ENCODE measurements at regions not wholly inside any gene's neighbourhood (a gene's known extent, or its start where the extent isn't known, plus 50 kb on each side); places are given as distances from the start of the nearest gene placed in this dataset.

- no peak for TF ChIP-seq POLR2A (IDR thresholded peaks at IDR 0.05)
- TF ChIP-seq CTCF (IDR thresholded peaks at IDR 0.05): no peak
- Histone ChIP-seq H3K27ac (no peak overlapping the region), H3K27me3 (no peaks in the 10 kb centered on the region), H3K36me3 (replicated peaks in 1 of 2) (no peaks in the 10 kb centered on the region), H3K4me3 (no peak overlapping the region), H3K9me3 (replicated peaks in 1 of 3) (no peaks in the 10 kb centered on the region), H3K4me1 (replicated peaks in 1 of 2) (no peaks in the 10 kb centered on the region)
- no peak for DNase-seq
- intact Hi-C loops (cut with DNase I): no loop called here
- WGBS, 4 donors: 51 to 80% (median 69%) methylated on average over 3 of the region's 3 CpGs
Measured at GRCh38 chr6:94478133-94479005, 1059.0 kb upstream of the EPHA7 start.

DNA sequence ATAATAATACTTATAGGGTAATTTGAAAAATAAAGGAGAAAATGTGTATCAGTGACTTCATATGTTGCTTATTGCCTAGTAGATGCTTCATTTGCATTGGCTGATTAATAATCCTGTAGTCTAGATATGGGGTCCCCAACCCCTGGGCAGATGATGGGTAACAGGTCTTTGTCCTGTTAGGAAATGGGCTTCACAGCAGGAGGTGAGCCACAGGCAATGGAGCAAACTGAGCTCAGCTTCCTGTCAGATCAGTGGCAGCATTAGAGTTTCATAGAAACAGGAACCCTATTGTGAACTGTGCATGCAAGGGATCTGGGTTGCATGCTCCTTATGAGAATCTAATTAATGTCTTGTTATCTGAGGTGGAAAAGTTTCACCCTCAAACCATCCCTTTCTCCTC lies 1049.5 kb upstream of the EPHA7 start:
- TF ChIP-seq CTCF (IDR thresholded peaks at IDR 0.05) (no peak), POLR2A (IDR thresholded peaks at IDR 0.05) (no peak)
- no peak for DNase-seq
- Histone ChIP-seq H3K4me3 (no peak overlapping the region), H3K27ac (no peak overlapping the region), H3K9me3 (replicated peaks in 1 of 3) (no peaks in the 10 kb centered on the region), H3K27me3 (no peaks in the 10 kb centered on the region), H3K4me1 (replicated peaks in 1 of 2) (no peaks in the 10 kb centered on the region), H3K36me3 (replicated peaks in 1 of 2) (no peaks in the 10 kb centered on the region)
- intact Hi-C loops (cut with DNase I): no loop called here

GRCh38 chr6:94464018-94464510 lies 1044.7 kb upstream of the EPHA7 start:
- no peaks in the 10 kb centered on the region for H3K9me3 ChIP-seq (replicated peaks in 1 of 3)
- no peaks in the 10 kb centered on the region for H3K27me3 ChIP-seq
- intact Hi-C loops (cut with DNase I): no loop called here
- no peak overlapping the region for H3K27ac ChIP-seq
- WGBS, 4 donors: 46 to 68% (median 52%) methylated on average over 2 to 3 of the region's 3 CpGs
- no peaks in the 10 kb centered on the region for H3K4me1 ChIP-seq (replicated peaks in 1 of 2)
- no peak overlapping the region for H3K4me3 ChIP-seq
- H3K36me3 ChIP-seq (replicated peaks in 1 of 2): no peaks in the 10 kb centered on the region
- no peak for DNase-seq
- TF ChIP-seq CTCF (IDR thresholded peaks at IDR 0.05) (no peak), POLR2A (IDR thresholded peaks at IDR 0.05) (no peak)

DNA sequence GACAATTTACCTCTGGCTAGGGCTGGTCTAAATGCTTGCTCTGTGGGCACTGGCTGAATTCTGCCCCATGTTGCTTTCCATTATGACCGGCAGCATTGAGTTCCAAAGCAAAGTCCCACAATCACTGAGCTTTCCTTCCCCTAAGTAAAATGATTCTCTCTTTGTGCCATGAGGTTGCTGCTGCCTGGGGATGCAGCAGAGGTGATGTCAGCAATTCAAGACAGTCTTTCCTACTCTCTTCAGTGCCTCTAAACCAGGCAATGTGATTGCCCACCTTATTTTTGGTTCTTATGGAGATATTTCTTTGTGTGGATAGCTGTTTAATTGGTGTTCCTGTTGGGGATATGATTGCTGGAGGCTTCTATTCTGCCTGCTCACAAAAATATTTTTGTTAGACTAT lies 1043.9 kb upstream of the EPHA7 start:
- no peaks in the 10 kb centered on the region for H3K27me3 ChIP-seq
- no peaks in the 10 kb centered on the region for H3K4me1 ChIP-seq (replicated peaks in 1 of 2)
- H3K27ac ChIP-seq: no peak overlapping the region
- TF ChIP-seq POLR2A (IDR thresholded peaks at IDR 0.05): no peak
- TF ChIP-seq CTCF (IDR thresholded peaks at IDR 0.05): no peak
- 86 to 92% (median 88%) methylated on average over 1 of the region's 1 CpG for WGBS, 4 donors
- no peaks in the 10 kb centered on the region for H3K36me3 ChIP-seq (replicated peaks in 1 of 2)
- H3K4me3 ChIP-seq: no peak overlapping the region
- intact Hi-C loops (cut with DNase I): no loop called here
- no peak for DNase-seq
- H3K9me3 ChIP-seq (replicated peaks in 1 of 3): no peaks in the 10 kb centered on the region

Measured in adrenal gland (tissue), 9 donors.